ENCODE measurements at regions not wholly inside any gene's neighbourhood (a gene's known extent, or its start where the extent isn't known, plus 50 kb on each side); places are given as distances from the start of the nearest gene placed in this dataset.
A peak's percentile ranks its signal among the peaks of the same experiment; 100 is the strongest.
"Not testable (repeated sequence)": the region's sequence is repeated elsewhere in the genome, so short reads cannot be mapped to it uniquely, and the experiment has no call there.

DNA sequence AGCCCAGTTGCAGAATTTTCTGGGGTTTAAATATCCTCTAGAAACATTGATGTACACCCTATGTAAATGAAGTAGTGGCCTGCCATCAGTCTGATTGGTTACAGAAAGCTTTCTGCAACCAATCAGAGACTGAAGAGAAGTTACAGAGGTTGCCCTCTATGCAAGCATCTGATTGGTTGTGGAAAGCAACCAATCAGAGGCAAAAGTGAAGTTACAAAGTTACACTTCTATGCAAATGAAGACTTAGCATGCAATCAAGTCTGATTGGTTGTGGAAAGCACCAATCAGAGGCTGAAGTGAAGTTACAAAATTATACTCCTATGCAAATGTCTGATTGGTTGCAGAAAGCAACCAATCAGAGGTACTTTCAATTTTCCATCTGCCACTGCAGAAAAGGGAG is 51.9 kb upstream of the USP9X start:
- no peak for TF ChIP-seq PAX5 (IDR thresholded peaks at IDR 0.05; ENCODE audit: borderline replicate concordance, low read depth, low read length)
- 0 out of 2 replicates have a peak, but pooled peaks have one; percentile 29 for TF ChIP-seq NFYB (IDR thresholded peaks at IDR 0.05; ENCODE audit: insufficient read depth, low read depth, low read length)
- Histone ChIP-seq H3K36me3 (ENCODE audit: control insufficient read depth in 2 of 2, insufficient read depth in 2 of 2, low read length in 1 of 2) (no peaks in the 10 kb centered on the region), H3K4me3 (no peak overlapping the region), H3K27me3 (replicated peaks in 1 of 2; ENCODE audit: control insufficient read depth in 2 of 2, insufficient read depth in 2 of 2, low read length in 1 of 2) (no peaks in the 10 kb centered on the region), H3K9me3 (replicated peaks; ENCODE audit: control insufficient read depth, insufficient read depth, low read length) (no peaks in the 10 kb centered on the region), H3K27ac (ENCODE audit: control insufficient read depth, insufficient read depth) (no peak overlapping the region), H3K79me2 (ENCODE audit: control insufficient read depth, insufficient read depth, low read length) (no peaks in the 10 kb centered on the region), H3K9ac (ENCODE audit: control insufficient read depth, insufficient read depth, low read length) (no peak overlapping the region), H3K4me2 (ENCODE audit: control insufficient read depth, insufficient read depth) (no peak overlapping the region), H2AFZ (ENCODE audit: control insufficient read depth, low read depth, low read length) (no peak overlapping the region), H4K20me1 (ENCODE audit: control insufficient read depth, insufficient read depth) (no peaks in the 10 kb centered on the region), H3K4me1 (ENCODE audit: control insufficient read depth, insufficient read depth, low read length) (no peaks in the 10 kb centered on the region)
- DNase-seq (ENCODE audit: low read depth, low spot score) (no peak), FAIRE-seq (no peak), ATAC-seq (no peak)
- RAD21 ChIA-PET (ENCODE audit: unreplicated experiment): no interaction called here
- CTCF ChIA-PET: no interaction called here
- in situ Hi-C loops (cut with MboI) (no loop called here), intact Hi-C loops (cut with micrococcal nuclease; ENCODE audit: unreplicated experiment) (no loop called here)
- no TSS peak for BruUV-seq (replicated peaks)
- POLR2A ChIA-PET: no interaction called here
- SMC1A ChIA-PET (ENCODE audit: uncharacterized antibody, unreplicated experiment): no interaction called here

DNA sequence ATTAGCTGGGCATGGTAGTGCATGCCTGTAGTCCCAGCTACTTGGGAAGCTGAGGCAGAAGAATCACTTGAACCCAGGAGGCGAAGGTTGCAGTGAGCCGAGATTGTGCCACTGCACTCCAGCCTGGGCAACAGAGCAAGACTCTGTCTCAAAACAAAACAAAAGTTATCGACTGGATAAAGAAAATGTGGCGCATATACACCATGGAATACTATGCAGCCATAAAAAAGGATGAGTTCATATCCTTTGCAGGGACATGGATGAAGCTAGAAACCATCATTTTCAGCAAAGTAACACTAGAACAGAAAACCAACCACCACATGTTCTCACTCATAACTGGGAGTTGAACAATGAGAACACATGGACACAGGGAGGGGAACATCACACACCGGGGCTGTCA is 50.3 kb upstream of the USP9X start:
- 67% methylated on average over 5 of the region's 5 CpGs for WGBS (ENCODE audit: insufficient coverage, insufficient replicate concordance, low lambda C conversion rate, missing lambda C conversion rate)
- H3K9me3 ChIP-seq (replicated peaks; ENCODE audit: control insufficient read depth, insufficient read depth, low read length); H3K79me2 ChIP-seq (ENCODE audit: control insufficient read depth, insufficient read depth, low read length); CTCF ChIA-PET; H3K4me1 ChIP-seq (ENCODE audit: control insufficient read depth, insufficient read depth, low read length); H3K27me3 ChIP-seq (replicated peaks in 1 of 2; ENCODE audit: control insufficient read depth in 2 of 2, insufficient read depth in 2 of 2, low read length in 1 of 2); FAIRE-seq; H3K27ac ChIP-seq (ENCODE audit: control insufficient read depth, insufficient read depth); RAD21 ChIA-PET (ENCODE audit: unreplicated experiment); intact Hi-C loops (cut with micrococcal nuclease; ENCODE audit: unreplicated experiment); H2AFZ ChIP-seq (ENCODE audit: control insufficient read depth, low read depth, low read length); ATAC-seq; DNase-seq (ENCODE audit: low read depth, low spot score); SMC1A ChIA-PET (ENCODE audit: uncharacterized antibody, unreplicated experiment); H3K36me3 ChIP-seq (ENCODE audit: control insufficient read depth in 2 of 2, insufficient read depth in 2 of 2, low read length in 1 of 2); POLR2A ChIA-PET; H3K4me2 ChIP-seq (ENCODE audit: control insufficient read depth, insufficient read depth); H3K9ac ChIP-seq (ENCODE audit: control insufficient read depth, insufficient read depth, low read length); H3K4me3 ChIP-seq; H4K20me1 ChIP-seq (ENCODE audit: control insufficient read depth, insufficient read depth); in situ Hi-C loops (cut with MboI); BruUV-seq (replicated peaks): not testable (repeated sequence)
